H9 (cell line): ENCODE measurements at regions not wholly inside any gene's neighbourhood (a gene's known extent, or its start where the extent isn't known, plus 50 kb on each side); places are given as distances from the start of the nearest gene placed in this dataset.

Experiments
- DNase-seq: peaks from one replicate; pipeline ENCODE4 v3.0.0-alpha.2; 2017
- H2AFZ ChIP-seq: one replicate; pipeline ENCODE4 v1.6.1; 2013; ENCODE audit warnings: mild to moderate bottlenecking, low read length, control low read depth, moderate library complexity
- H2AK5ac ChIP-seq: 2 replicates; pipeline ENCODE4 v1.6.1; 2013; ENCODE audit warnings: low read length, control low read depth, mixed read lengths; ENCODE audit not compliant: insufficient read length
- H2BK120ac ChIP-seq: one replicate; pipeline ENCODE4 v1.6.1; 2013; ENCODE audit warnings: low read depth, mild to moderate bottlenecking, low read length, control low read depth, inconsistent platforms; ENCODE audit not compliant: poor library complexity, severe bottlenecking
- H2BK12ac ChIP-seq: 2 replicates; pipeline ENCODE4 v1.6.1; 2013; ENCODE audit warnings: low read length, control low read depth, mixed read lengths, low read depth; ENCODE audit not compliant: insufficient read length
- H2BK15ac ChIP-seq: 2 replicates; pipeline ENCODE4 v1.6.1; 2013; ENCODE audit warnings: low read depth, low read length, control low read depth
- H2BK20ac ChIP-seq: one replicate; pipeline ENCODE4 v1.6.1; 2013; ENCODE audit warnings: low read depth, mild to moderate bottlenecking, low read length, control low read depth, inconsistent platforms; ENCODE audit not compliant: poor library complexity, severe bottlenecking
- H2BK5ac ChIP-seq: 2 replicates; pipeline ENCODE4 v1.6.1; 2013; ENCODE audit warnings: low read length, control low read depth, mixed read lengths; ENCODE audit not compliant: insufficient read length
- H3K14ac ChIP-seq: 2 replicates; pipeline ENCODE4 v1.6.1; 2013; ENCODE audit warnings: low read length, control low read depth; ENCODE audit not compliant: insufficient read depth
- H3K18ac ChIP-seq: 2 replicates; pipeline ENCODE4 v1.6.1; 2013; ENCODE audit warnings: low read depth, mild to moderate bottlenecking, mixed read lengths, low read length, control low read depth; ENCODE audit not compliant: insufficient read length
- H3K23ac ChIP-seq: 2 replicates; pipeline ENCODE4 v1.6.1; 2013; ENCODE audit warnings: low read length, control low read depth, mixed read lengths, low read depth; ENCODE audit not compliant: insufficient read length
- H3K23me2 ChIP-seq: 2 replicates; pipeline ENCODE4 v1.6.1; 2013; ENCODE audit warnings: low read depth, mild to moderate bottlenecking, mixed read lengths, low read length, control low read depth; ENCODE audit not compliant: insufficient read length, poor library complexity, severe bottlenecking
- H3K27ac ChIP-seq: 2 replicates; pipeline ENCODE4 v1.5.1; 2013; ENCODE audit warnings: low read length, control low read depth, mixed read lengths, low read depth; ENCODE audit not compliant: insufficient read length
- H3K27me3 ChIP-seq: 2 replicates; pipeline ENCODE4 v1.6.1; 2013; ENCODE audit warnings: low read length, control low read depth, inconsistent platforms; ENCODE audit not compliant: insufficient read depth
- H3K4ac ChIP-seq: 2 replicates; pipeline ENCODE4 v1.6.1; 2013; ENCODE audit warnings: low read depth, mild to moderate bottlenecking, control low read depth, inconsistent platforms, low read length, moderate library complexity
- H3K4me1 ChIP-seq: 2 replicates; pipeline ENCODE4 v1.6.1; 2013; ENCODE audit warnings: low read length, control low read depth, inconsistent platforms; ENCODE audit not compliant: insufficient read depth
- H3K4me2 ChIP-seq: 2 replicates; pipeline ENCODE4 v1.6.1; 2013; ENCODE audit warnings: low read length, control low read depth, mixed read lengths; ENCODE audit not compliant: insufficient read length, insufficient read depth
- H3K56ac ChIP-seq: 2 replicates; pipeline ENCODE4 v1.6.1; 2013; ENCODE audit warnings: low read depth, mild to moderate bottlenecking, mixed read lengths, low read length, control low read depth; ENCODE audit not compliant: insufficient read length
- H3K79me1 ChIP-seq: 2 replicates; pipeline ENCODE4 v1.6.1; 2013; ENCODE audit warnings: low read depth, mild to moderate bottlenecking, moderate library complexity, low read length, control low read depth, inconsistent platforms; ENCODE audit not compliant: insufficient read depth, poor library complexity, severe bottlenecking
- H3K79me2 ChIP-seq: 2 replicates; pipeline ENCODE4 v1.6.1; 2013; ENCODE audit warnings: low read length, control low read depth, inconsistent platforms; ENCODE audit not compliant: insufficient read depth
- H3K9ac ChIP-seq: 2 replicates; pipeline ENCODE4 v1.6.1; 2013; ENCODE audit warnings: low read length, control low read depth, mixed read lengths; ENCODE audit not compliant: insufficient read length; ENCODE audit errors: extremely low read depth
- H3K9me3 ChIP-seq: one replicate; pipeline ENCODE4 v1.6.1; 2013; ENCODE audit warnings: low read depth, low read length, inconsistent platforms; ENCODE audit not compliant: control insufficient read depth
- H3T11ph ChIP-seq: one replicate; pipeline ENCODE4 v1.6.1; 2013; ENCODE audit warnings: mild to moderate bottlenecking, low read length, control low read depth, inconsistent platforms
- H4K20me1 ChIP-seq: one replicate; pipeline ENCODE4 v1.6.1; 2013; ENCODE audit not compliant: control insufficient read depth, insufficient read length, insufficient read depth
- H4K5ac ChIP-seq: 2 replicates; pipeline ENCODE4 v1.6.1; 2013; ENCODE audit warnings: low read depth, mild to moderate bottlenecking, mixed read lengths, low read length, control low read depth; ENCODE audit not compliant: insufficient read length
- H4K8ac ChIP-seq: replicated peaks from 2 replicates; pipeline ENCODE4 v1.6.1; 2013; ENCODE audit warnings: low read length, control low read depth, mixed read lengths, low read depth; ENCODE audit not compliant: insufficient read length
- H4K91ac ChIP-seq: 2 replicates; pipeline ENCODE4 v1.6.1; 2013; ENCODE audit warnings: low read depth, mild to moderate bottlenecking, moderate library complexity, mixed read lengths, low read length, control low read depth; ENCODE audit not compliant: insufficient read length
- H3K27ac Mint-ChIP-seq, 3 experiments: 2 replicates in 2 of 3; 3 replicates in 1 of 3; pipeline ENCODE4 v1.8.0; 2020 to 2021; ENCODE audit warnings: mixed read lengths in 3 of 3, mild to moderate bottlenecking in 1 of 3, moderate library complexity in 1 of 3
- H3K27me3 Mint-ChIP-seq: 2 replicates; pipeline ENCODE4 v1.8.0; 2021; ENCODE audit warnings: low read depth, mild to moderate bottlenecking, moderate library complexity, mixed read lengths
- H3K36me3 Mint-ChIP-seq, 3 experiments: 2 replicates in 2 of 3; 3 replicates in 1 of 3; pipeline ENCODE4 v1.8.0; 2020 to 2021; ENCODE audit warnings: low read depth in 3 of 3, mixed read lengths in 3 of 3; ENCODE audit not compliant: insufficient read depth in 1 of 3
- H3K4me1 Mint-ChIP-seq, 2 experiments: 2 replicates each; pipeline ENCODE4 v1.8.0; 2020; ENCODE audit warnings: mixed read lengths in 2 of 2
- H3K4me3 Mint-ChIP-seq, 2 experiments: 2 replicates in 1 of 2; 3 replicates in 1 of 2; pipeline ENCODE4 v1.8.0; 2020 to 2021; ENCODE audit warnings: mild to moderate bottlenecking in 2 of 2, mixed read lengths in 2 of 2, moderate library complexity in 1 of 2
- H3K9me3 Mint-ChIP-seq, 2 experiments: 2 replicates in 1 of 2; 3 replicates in 1 of 2; pipeline ENCODE4 v1.8.0; 2020; ENCODE audit warnings: mild to moderate bottlenecking in 2 of 2, mixed read lengths in 2 of 2, moderate library complexity in 1 of 2
- WGBS: extraction: QIAGEN DNeasy Blood & Tissue Kit; methylation state at CpG from one replicate; pipeline ENCODE4 v1.1.7; 2013; ENCODE audit warnings: missing lambda C conversion rate, low lambda C conversion rate, mixed read lengths; ENCODE audit not compliant: insufficient read length; ENCODE audit errors: extremely low coverage; 5-methylcytosine and 5-hydroxymethylcytosine counted together
- TF ChIP-seq, protein P1 (sequence below): fragments of 200-600 bp; sonication (generic); conservative IDR thresholded peaks from 3 replicates; pipeline ENCODE4 v1.8.0; 2021; ENCODE audit warnings: antibody characterized with exemption, mild to moderate bottlenecking

DNA sequence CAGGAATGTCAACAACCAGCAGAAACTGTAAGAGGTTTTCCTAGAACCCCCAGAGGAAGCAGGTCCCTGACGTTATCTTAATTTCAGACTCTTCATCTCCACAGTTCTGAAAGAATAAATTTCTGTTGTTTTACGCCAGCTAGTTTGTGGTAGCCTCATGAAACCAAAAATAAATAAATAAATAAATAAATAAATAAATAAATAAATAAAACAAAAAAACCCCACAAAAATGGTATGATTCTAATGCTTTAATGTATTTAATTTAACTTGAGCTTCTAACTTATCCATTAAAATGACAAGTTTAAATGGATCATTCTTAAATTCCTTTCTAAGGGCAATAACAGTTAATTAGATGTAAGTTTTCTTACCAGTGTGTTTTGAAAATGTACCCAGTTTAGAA lies 293.8 kb upstream of the ADAMTS5 start:
- Histone ChIP-seq H3K4me2 (no peak overlapping the region), H3K23me2 (no peaks in the 10 kb centered on the region), H3K56ac (no peak overlapping the region), H3K4me1 (no peaks in the 10 kb centered on the region), H2BK20ac (no peak overlapping the region), H2AK5ac (no peak overlapping the region), H3K18ac (no peak overlapping the region), H2AFZ (no peak overlapping the region), H3K27me3 (no peaks in the 10 kb centered on the region), H3K14ac (no peak overlapping the region), H4K91ac (no peak overlapping the region), H3K9me3 (no peaks in the 10 kb centered on the region), H3K4ac (no peak overlapping the region), H3K79me1 (no peaks in the 10 kb centered on the region), H2BK5ac (no peak overlapping the region), H4K8ac (no peak overlapping the region), H3K9ac (no peak overlapping the region), H4K20me1 (no peaks in the 10 kb centered on the region), H4K5ac (no peak overlapping the region), H3K79me2 (no peaks in the 10 kb centered on the region), H3K23ac (no peak overlapping the region), H2BK12ac (no peak overlapping the region), H2BK15ac (no peak overlapping the region), H2BK120ac (no peak overlapping the region), H3K27ac (no peak overlapping the region), H3T11ph (no peak overlapping the region)
- TF ChIP-seq, protein P1, sequence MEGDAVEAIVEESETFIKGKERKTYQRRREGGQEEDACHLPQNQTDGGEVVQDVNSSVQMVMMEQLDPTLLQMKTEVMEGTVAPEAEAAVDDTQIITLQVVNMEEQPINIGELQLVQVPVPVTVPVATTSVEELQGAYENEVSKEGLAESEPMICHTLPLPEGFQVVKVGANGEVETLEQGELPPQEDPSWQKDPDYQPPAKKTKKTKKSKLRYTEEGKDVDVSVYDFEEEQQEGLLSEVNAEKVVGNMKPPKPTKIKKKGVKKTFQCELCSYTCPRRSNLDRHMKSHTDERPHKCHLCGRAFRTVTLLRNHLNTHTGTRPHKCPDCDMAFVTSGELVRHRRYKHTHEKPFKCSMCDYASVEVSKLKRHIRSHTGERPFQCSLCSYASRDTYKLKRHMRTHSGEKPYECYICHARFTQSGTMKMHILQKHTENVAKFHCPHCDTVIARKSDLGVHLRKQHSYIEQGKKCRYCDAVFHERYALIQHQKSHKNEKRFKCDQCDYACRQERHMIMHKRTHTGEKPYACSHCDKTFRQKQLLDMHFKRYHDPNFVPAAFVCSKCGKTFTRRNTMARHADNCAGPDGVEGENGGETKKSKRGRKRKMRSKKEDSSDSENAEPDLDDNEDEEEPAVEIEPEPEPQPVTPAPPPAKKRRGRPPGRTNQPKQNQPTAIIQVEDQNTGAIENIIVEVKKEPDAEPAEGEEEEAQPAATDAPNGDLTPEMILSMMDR: no peak
- Mint-ChIP-seq H3K36me3 (no peaks in the 10 kb centered on the region), H3K27ac (no peak overlapping the region), H3K4me1 (no peaks in the 10 kb centered on the region; a peak in 1 of 4 replicates), H3K27me3 (no peaks in the 10 kb centered on the region), H3K4me3 (no peak overlapping the region), H3K9me3 (no peaks in the 10 kb centered on the region)
- no peak for DNase-seq
- no CpG with 5 or more reads among the region's 2 CpGs for WGBS
